Testis (tissue), 2 donors: ENCODE measurements at regions not wholly inside any gene's neighbourhood (a gene's known extent, or its start where the extent isn't known, plus 50 kb on each side); places are given as distances from the start of the nearest gene placed in this dataset.

Experiments
- CTCF ChIP-seq, 3 experiments: fragments of 450-650 bp in 2 of 3; fragments of 200-600 bp in 1 of 3; sonication (generic) in 1 of 3; IDR thresholded peaks; one replicate each; pipeline ENCODE4 v1.5.1; 2016 to 2019; ENCODE audit warnings: antibody characterized with exemption in 3 of 3, mild to moderate bottlenecking in 2 of 3, moderate library complexity in 1 of 3
- POLR2A ChIP-seq: fragments of 450-650 bp; IDR thresholded peaks from one replicate; pipeline ENCODE4 v1.6.1; 2017; ENCODE audit warnings: antibody characterized with exemption, mild to moderate bottlenecking, moderate library complexity

- no peak for TF ChIP-seq CTCF (IDR thresholded peaks at IDR 0.05)
- TF ChIP-seq POLR2A, result no peak
Measured at GRCh38 chr1:238345837-238346236, 455.1 kb upstream of the ZP4 start.
